BJ (cell line): ENCODE measurements at regions not wholly inside any gene's neighbourhood (a gene's known extent, or its start where the extent isn't known, plus 50 kb on each side); places are given as distances from the start of the nearest gene placed in this dataset.

ENCODE experiments used
- CTCF ChIA-PET: fragments of 350-600 bp; formaldehyde crosslinking; extraction: SDS; loops from one replicate; lab custom pipeline; 2021; ENCODE audit warnings: antibody characterized with exemption, inconsistent platforms; lab: Yijun Ruan, JAX
- POLR2A ChIA-PET: fragments of 300-600 bp; sonication (Branson Sonifier 250); formaldehyde crosslinking; extraction: SDS; loops from one replicate; lab custom pipeline; 2021; ENCODE audit warnings: antibody characterized with exemption; lab: Charles Lee
- DNase-seq: peaks from one replicate; pipeline ENCODE4 v3.0.0-alpha.2; 2011; ENCODE audit warnings: low read depth
- H3K27me3 ChIP-seq: 2 replicates; pipeline ENCODE4 v1.6.0; 2011; ENCODE audit warnings: low read length; ENCODE audit not compliant: control insufficient read depth, insufficient read depth
- H3K36me3 ChIP-seq: 2 replicates; pipeline ENCODE4 v1.5.1; 2011; ENCODE audit warnings: low read length; ENCODE audit not compliant: control insufficient read depth, insufficient read depth
- H3K4me3 ChIP-seq: 2 replicates; pipeline ENCODE4 v1.5.1; 2011; ENCODE audit warnings: low read depth, mild to moderate bottlenecking, control low read depth, low read length
- CTCF ChIP-seq: IDR thresholded peaks from 2 replicates; pipeline ENCODE4 v1.5.1; 2011; ENCODE audit warnings: low read depth, mild to moderate bottlenecking, control low read depth, inconsistent platforms, low read length, moderate library complexity; ENCODE audit not compliant: insufficient read depth

DNA sequence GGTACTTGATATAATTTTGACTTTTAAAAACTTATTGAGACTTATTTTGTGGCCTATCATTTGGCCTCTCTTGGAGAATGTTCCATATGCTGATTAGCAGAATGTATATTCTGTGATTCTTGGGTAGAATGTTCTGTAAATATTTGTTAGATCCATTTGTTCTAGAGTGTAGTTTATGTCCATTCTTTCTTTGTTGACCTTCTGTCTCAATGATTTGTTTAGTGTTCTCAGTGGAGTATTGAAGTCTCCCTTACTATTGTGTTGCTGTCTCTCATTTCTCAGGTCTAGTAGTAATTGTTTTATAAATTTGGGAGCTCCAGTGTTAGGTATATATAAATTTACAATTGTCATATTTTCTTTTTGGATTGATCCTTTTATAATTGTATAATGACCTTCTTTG, 349.6 kb upstream of the CWC22 start:
- Histone ChIP-seq H3K36me3 (no peaks in the 10 kb centered on the region), H3K27me3 (no peaks in the 10 kb centered on the region), H3K4me3 (no peak overlapping the region)
- ChIA-PET CTCF (no interaction called here), POLR2A (no interaction called here)
- DNase-seq = no peak
- TF ChIP-seq CTCF = no peak

DNA sequence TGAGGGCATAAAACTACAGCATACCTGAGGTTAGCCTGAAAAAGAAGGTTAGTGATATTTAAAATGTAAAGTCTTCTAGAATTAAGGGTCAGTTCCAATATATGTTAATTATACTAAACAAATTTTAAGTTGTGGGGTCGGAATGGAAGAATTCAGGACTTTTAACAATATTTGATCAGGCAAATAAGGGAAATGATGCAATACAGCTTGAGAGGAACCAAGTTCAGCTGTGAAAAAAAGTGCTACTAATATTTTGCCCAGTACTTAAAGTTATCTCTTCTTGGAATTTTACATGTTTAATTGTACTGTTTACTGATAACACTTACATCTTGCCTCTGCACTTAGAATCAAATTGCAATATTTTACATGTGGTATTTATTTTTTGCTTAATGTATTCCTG, 345.5 kb upstream of the CWC22 start:
- no peaks in the 10 kb centered on the region for H3K36me3 ChIP-seq
- ChIA-PET POLR2A (no interaction called here), CTCF (no interaction called here)
- DNase-seq = no peak
- no peak for TF ChIP-seq CTCF
- H3K4me3 ChIP-seq = no peak overlapping the region
- no peaks in the 10 kb centered on the region for H3K27me3 ChIP-seq

DNA sequence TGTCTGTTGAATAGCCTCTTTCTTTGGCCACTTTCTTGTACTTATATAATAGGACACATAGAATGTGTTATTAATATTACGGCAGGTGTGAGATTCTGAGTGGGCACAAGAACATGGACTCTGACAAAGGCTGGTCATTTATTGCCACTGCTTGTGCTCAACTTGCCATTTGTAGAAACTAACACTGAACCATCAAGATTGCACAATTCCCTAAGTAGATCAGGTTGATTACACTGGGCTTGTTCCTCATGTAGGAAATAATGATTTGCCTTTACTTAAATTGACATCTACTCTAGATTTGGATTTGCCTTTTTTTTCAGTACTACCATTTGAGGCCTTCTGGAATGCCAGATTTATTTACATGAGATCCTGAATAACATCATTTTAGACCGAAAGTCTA, 342.7 kb upstream of the CWC22 start:
- no peaks in the 10 kb centered on the region for H3K36me3 ChIP-seq
- POLR2A ChIA-PET = no interaction called here

DNA sequence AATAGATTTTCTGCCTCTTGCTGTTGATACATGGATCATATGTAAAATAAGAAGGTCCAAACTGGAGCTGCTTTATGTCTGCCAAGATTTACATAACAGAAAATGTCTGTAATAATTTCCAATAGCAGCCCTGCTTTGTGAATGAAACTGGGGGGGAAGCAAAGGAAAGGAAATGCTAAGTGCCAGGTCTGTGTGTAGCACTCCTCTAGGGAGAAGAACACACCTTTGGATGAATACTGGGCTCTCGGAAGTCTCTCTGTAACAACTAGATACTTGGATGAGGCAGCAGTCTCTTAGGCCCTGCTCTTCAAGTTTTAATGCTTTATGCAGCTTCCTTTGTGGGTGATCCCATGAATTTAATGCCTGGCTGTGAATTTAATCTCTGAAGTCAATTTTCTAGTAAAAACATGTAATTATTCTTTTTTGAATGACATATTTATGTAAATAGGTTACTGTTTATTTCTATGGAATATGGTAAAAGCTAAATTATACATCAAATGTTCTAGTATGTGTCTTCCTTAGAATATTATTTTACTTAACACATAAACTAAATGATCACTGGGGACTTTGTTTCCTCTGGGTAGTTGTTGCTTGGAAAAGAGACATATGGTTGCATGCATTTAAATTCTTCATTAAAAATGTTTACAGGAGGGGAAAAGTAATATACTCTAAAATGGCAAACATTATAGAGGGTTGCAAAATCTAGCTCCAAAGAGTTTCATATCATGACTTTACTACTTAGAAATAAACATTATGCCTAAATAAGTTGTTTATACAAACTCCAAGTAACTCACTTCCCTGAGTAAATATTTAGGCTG, 336.6 kb upstream of the CWC22 start:
- POLR2A ChIA-PET = no interaction called here
- Histone ChIP-seq H3K36me3 (no peaks in the 10 kb centered on the region), H3K27me3 (no peaks in the 10 kb centered on the region), H3K4me3 (no peak overlapping the region)
- no peak for DNase-seq
- CTCF ChIA-PET = no interaction called here
- TF ChIP-seq CTCF = no peak

More for the DNA sequence above, 342.7 kb upstream of the CWC22 start:
- TF ChIP-seq CTCF = no peak
- H3K4me3 ChIP-seq = no peak overlapping the region
- no peak for DNase-seq
- CTCF ChIA-PET = no interaction called here
- no peaks in the 10 kb centered on the region for H3K27me3 ChIP-seq

GRCh38 chr2:180337136-180337535, 330.0 kb upstream of the CWC22 start:
- H3K4me3 ChIP-seq = no peak overlapping the region
- ChIA-PET POLR2A (no interaction called here), CTCF (no interaction called here)
- no peak for DNase-seq
- no peaks in the 10 kb centered on the region for H3K36me3 ChIP-seq
- no peak for TF ChIP-seq CTCF
- H3K27me3 ChIP-seq = no peaks in the 10 kb centered on the region
